ENCODE measurements at regions not wholly inside any gene's neighbourhood (a gene's known extent, or its start where the extent isn't known, plus 50 kb on each side); places are given as distances from the start of the nearest gene placed in this dataset.

GRCh38 chr4:149980941-149981340 lies 97.3 kb upstream of the DCLK2 start:
- H4K8ac ChIP-seq (ENCODE audit: low read length) = no peak overlapping the region
- no peaks in the 10 kb centered on the region for H3K9me3 ChIP-seq (ENCODE audit: control insufficient read depth, low read length)
- no peaks in the 10 kb centered on the region for H3K4me1 ChIP-seq (ENCODE audit: control insufficient read depth, insufficient read depth, low read depth, low read length)
- peaks cover 0 to 2% of the 10 kb centered on the region in 2 experiments for H3K27me3 ChIP-seq (ENCODE audit: control insufficient read depth in 1 of 2, insufficient read depth in 1 of 2, low read length in 2 of 2)
- H3K27ac ChIP-seq (ENCODE audit: low read length, poor library complexity, severe bottlenecking) = no peak overlapping the region
- no peak overlapping the region for H4K91ac ChIP-seq (ENCODE audit: low read length)
- no peak overlapping the region for H2BK15ac ChIP-seq (ENCODE audit: low read depth, poor library complexity, severe bottlenecking)
- H3K14ac ChIP-seq (ENCODE audit: low read length in 2 of 2) = no peak overlapping the region
- no peak overlapping the region for H3K4ac ChIP-seq (ENCODE audit: low read depth in 1 of 2, low read length in 2 of 2)
- no peaks in the 10 kb centered on the region for H3K79me1 ChIP-seq (replicated peaks; ENCODE audit: low read length, poor library complexity, severe bottlenecking)
- H2AK5ac ChIP-seq (ENCODE audit: low read length, severe bottlenecking) = no peak overlapping the region
- no peaks in the 10 kb centered on the region for H3K36me3 ChIP-seq (ENCODE audit: control insufficient read depth in 1 of 2, insufficient read depth in 2 of 2, low read depth in 1 of 2, low read length in 2 of 2)
- H2BK5ac ChIP-seq (ENCODE audit: low read depth, low read length, poor library complexity, severe bottlenecking) = no peak overlapping the region
- no peak overlapping the region for H2AFZ ChIP-seq (ENCODE audit: low read depth, low read length)
- no peak overlapping the region for H3K18ac ChIP-seq (ENCODE audit: low read depth in 1 of 2, low read length in 2 of 2)
- H3K9ac ChIP-seq (ENCODE audit: low read length) = no peak overlapping the region
- H3K4me2 ChIP-seq (ENCODE audit: low read length, poor library complexity, severe bottlenecking) = no peak overlapping the region
- H3K23ac ChIP-seq (ENCODE audit: low read length in 2 of 2) = no peak overlapping the region
- WGBS = 16% methylated on average over 6 of the region's 6 CpGs
- no peak overlapping the region for H2BK12ac ChIP-seq (ENCODE audit: low read length in 2 of 2)
- peak; percentile 73 for DNase-seq
- no peak overlapping the region for H3K4me3 ChIP-seq (ENCODE audit: insufficient read depth in 1 of 2, low read depth in 1 of 2, low read length in 2 of 2)
- no peak overlapping the region for H2BK120ac ChIP-seq (ENCODE audit: low read depth, low read length)

GRCh38 chr4:149983401-149983800 lies 94.8 kb upstream of the DCLK2 start:
- H2BK120ac ChIP-seq (ENCODE audit: low read depth, low read length) = no peak overlapping the region
- H3K18ac ChIP-seq (ENCODE audit: low read depth in 1 of 2, low read length in 2 of 2) = no peak overlapping the region
- H3K27ac ChIP-seq (ENCODE audit: low read length, poor library complexity, severe bottlenecking) = no peak overlapping the region
- peak; percentile 33 for DNase-seq
- H3K4ac ChIP-seq (ENCODE audit: low read depth in 1 of 2, low read length in 2 of 2) = no peak overlapping the region
- H3K79me1 ChIP-seq (replicated peaks; ENCODE audit: low read length, poor library complexity, severe bottlenecking) = no peaks in the 10 kb centered on the region
- no peak overlapping the region for H3K4me3 ChIP-seq (ENCODE audit: insufficient read depth in 1 of 2, low read depth in 1 of 2, low read length in 2 of 2)
- H2AFZ ChIP-seq (ENCODE audit: low read depth, low read length) = no peak overlapping the region
- no peak overlapping the region for H3K9ac ChIP-seq (ENCODE audit: low read length)
- peaks cover 0 to 2% of the 10 kb centered on the region in 2 experiments for H3K27me3 ChIP-seq (ENCODE audit: control insufficient read depth in 1 of 2, insufficient read depth in 1 of 2, low read length in 2 of 2)
- H2BK15ac ChIP-seq (ENCODE audit: low read depth, poor library complexity, severe bottlenecking) = no peak overlapping the region
- no peak overlapping the region for H3K23ac ChIP-seq (ENCODE audit: low read length in 2 of 2)
- H2AK5ac ChIP-seq (ENCODE audit: low read length, severe bottlenecking) = no peak overlapping the region
- no CpG with 5 or more reads among the region's 2 CpGs for WGBS
- H2BK12ac ChIP-seq (ENCODE audit: low read length in 2 of 2) = no peak overlapping the region
- no peaks in the 10 kb centered on the region for H3K9me3 ChIP-seq (ENCODE audit: control insufficient read depth, low read length)
- no peaks in the 10 kb centered on the region for H3K4me1 ChIP-seq (ENCODE audit: control insufficient read depth, insufficient read depth, low read depth, low read length)
- no peak overlapping the region for H2BK5ac ChIP-seq (ENCODE audit: low read depth, low read length, poor library complexity, severe bottlenecking)
- H4K8ac ChIP-seq (ENCODE audit: low read length) = no peak overlapping the region
- no peak overlapping the region for H4K91ac ChIP-seq (ENCODE audit: low read length)
- no peak overlapping the region for H3K4me2 ChIP-seq (ENCODE audit: low read length, poor library complexity, severe bottlenecking)
- H3K36me3 ChIP-seq (ENCODE audit: control insufficient read depth in 1 of 2, insufficient read depth in 2 of 2, low read depth in 1 of 2, low read length in 2 of 2) = no peaks in the 10 kb centered on the region
- H3K14ac ChIP-seq (ENCODE audit: low read length in 2 of 2) = no peak overlapping the region

- no peak overlapping the region for H2BK120ac ChIP-seq (ENCODE audit: low read depth, low read length)
- H3K18ac ChIP-seq (ENCODE audit: low read depth in 1 of 2, low read length in 2 of 2) = peak overlapping the region in 1 of 2 experiments; percentile 51
- no peak overlapping the region for H3K9ac ChIP-seq (ENCODE audit: low read length)
- H2AK5ac ChIP-seq (ENCODE audit: low read length, severe bottlenecking) = no peak overlapping the region
- H3K36me3 ChIP-seq (ENCODE audit: control insufficient read depth in 1 of 2, insufficient read depth in 2 of 2, low read depth in 1 of 2, low read length in 2 of 2) = no peaks in the 10 kb centered on the region
- H4K91ac ChIP-seq (ENCODE audit: low read length) = no peak overlapping the region
- H3K23ac ChIP-seq (ENCODE audit: low read length in 2 of 2) = no peak overlapping the region
- H3K4me1 ChIP-seq (ENCODE audit: control insufficient read depth, insufficient read depth, low read depth, low read length) = no peaks in the 10 kb centered on the region
- no peak overlapping the region for H3K27ac ChIP-seq (ENCODE audit: low read length, poor library complexity, severe bottlenecking)
- H2BK5ac ChIP-seq (ENCODE audit: low read depth, low read length, poor library complexity, severe bottlenecking) = no peak overlapping the region
- peak overlapping the region in 1 of 2 experiments; percentile 74 for H3K4ac ChIP-seq (ENCODE audit: low read depth in 1 of 2, low read length in 2 of 2)
- H3K14ac ChIP-seq (ENCODE audit: low read length in 2 of 2) = no peak overlapping the region
- 62% methylated on average over 3 of the region's 3 CpGs for WGBS
- DNase-seq = no peak
- H3K4me2 ChIP-seq (ENCODE audit: low read length, poor library complexity, severe bottlenecking) = no peak overlapping the region
- no peaks in the 10 kb centered on the region for H3K9me3 ChIP-seq (ENCODE audit: control insufficient read depth, low read length)
- no peak overlapping the region for H4K8ac ChIP-seq (ENCODE audit: low read length)
- no peaks in the 10 kb centered on the region for H3K79me1 ChIP-seq (replicated peaks; ENCODE audit: low read length, poor library complexity, severe bottlenecking)
- no peak overlapping the region for H3K4me3 ChIP-seq (ENCODE audit: insufficient read depth in 1 of 2, low read depth in 1 of 2, low read length in 2 of 2)
- peak overlapping the region in 1 of 2 experiments; percentile 78 for H2BK12ac ChIP-seq (ENCODE audit: low read length in 2 of 2)
- peaks cover 0 to 2% of the 10 kb centered on the region in 2 experiments for H3K27me3 ChIP-seq (ENCODE audit: control insufficient read depth in 1 of 2, insufficient read depth in 1 of 2, low read length in 2 of 2)
- no peak overlapping the region for H2BK15ac ChIP-seq (ENCODE audit: low read depth, poor library complexity, severe bottlenecking)
- no peak overlapping the region for H2AFZ ChIP-seq (ENCODE audit: low read depth, low read length)
Measured at GRCh38 chr4:149983931-149984330, 94.3 kb upstream of the DCLK2 start.

GRCh38 chr4:149985981-149986380 lies 92.3 kb upstream of the DCLK2 start:
- H3K4me1 ChIP-seq (ENCODE audit: control insufficient read depth, insufficient read depth, low read depth, low read length) = no peaks in the 10 kb centered on the region
- H2BK120ac ChIP-seq (ENCODE audit: low read depth, low read length) = no peak overlapping the region
- DNase-seq = no peak
- no peak overlapping the region for H3K4me3 ChIP-seq (ENCODE audit: insufficient read depth in 1 of 2, low read depth in 1 of 2, low read length in 2 of 2)
- H3K4me2 ChIP-seq (ENCODE audit: low read length, poor library complexity, severe bottlenecking) = no peak overlapping the region
- H3K18ac ChIP-seq (ENCODE audit: low read depth in 1 of 2, low read length in 2 of 2) = no peak overlapping the region
- 100% methylated on average over 4 of the region's 4 CpGs for WGBS
- no peak overlapping the region for H3K23ac ChIP-seq (ENCODE audit: low read length in 2 of 2)
- H3K14ac ChIP-seq (ENCODE audit: low read length in 2 of 2) = no peak overlapping the region
- H2BK15ac ChIP-seq (ENCODE audit: low read depth, poor library complexity, severe bottlenecking) = no peak overlapping the region
- H3K36me3 ChIP-seq (ENCODE audit: control insufficient read depth in 1 of 2, insufficient read depth in 2 of 2, low read depth in 1 of 2, low read length in 2 of 2) = no peaks in the 10 kb centered on the region
- H3K27ac ChIP-seq (ENCODE audit: low read length, poor library complexity, severe bottlenecking) = no peak overlapping the region
- H3K4ac ChIP-seq (ENCODE audit: low read depth in 1 of 2, low read length in 2 of 2) = no peak overlapping the region
- no peak overlapping the region for H3K9ac ChIP-seq (ENCODE audit: low read length)
- no peak overlapping the region for H2BK12ac ChIP-seq (ENCODE audit: low read length in 2 of 2)
- H2AFZ ChIP-seq (ENCODE audit: low read depth, low read length) = no peak overlapping the region
- H3K79me1 ChIP-seq (replicated peaks; ENCODE audit: low read length, poor library complexity, severe bottlenecking) = no peaks in the 10 kb centered on the region
- no peak overlapping the region for H2AK5ac ChIP-seq (ENCODE audit: low read length, severe bottlenecking)
- H3K27me3 ChIP-seq (ENCODE audit: control insufficient read depth in 1 of 2, insufficient read depth in 1 of 2, low read length in 2 of 2) = peaks cover 0 to 2% of the 10 kb centered on the region in 2 experiments
- no peak overlapping the region for H4K8ac ChIP-seq (ENCODE audit: low read length)
- H2BK5ac ChIP-seq (ENCODE audit: low read depth, low read length, poor library complexity, severe bottlenecking) = no peak overlapping the region
- no peaks in the 10 kb centered on the region for H3K9me3 ChIP-seq (ENCODE audit: control insufficient read depth, low read length)
- H4K91ac ChIP-seq (ENCODE audit: low read length) = no peak overlapping the region
